HG02610 (cell line): ENCODE measurements at regions not wholly inside any gene's neighbourhood (a gene's known extent, or its start where the extent isn't known, plus 50 kb on each side); places are given as distances from the start of the nearest gene placed in this dataset.
"Not testable (repeated sequence)": the region's sequence is repeated elsewhere in the genome, so short reads cannot be mapped to it uniquely, and the experiment has no call there.

Source experiments
- ATAC-seq: cut with Tn5 transposase; IDR thresholded peaks from one replicate; pipeline ENCODE4 v1.9.1; 2021; ENCODE audit warnings: mild to moderate bottlenecking, moderate library complexity; ENCODE audit not compliant: unreplicated experiment

DNA sequence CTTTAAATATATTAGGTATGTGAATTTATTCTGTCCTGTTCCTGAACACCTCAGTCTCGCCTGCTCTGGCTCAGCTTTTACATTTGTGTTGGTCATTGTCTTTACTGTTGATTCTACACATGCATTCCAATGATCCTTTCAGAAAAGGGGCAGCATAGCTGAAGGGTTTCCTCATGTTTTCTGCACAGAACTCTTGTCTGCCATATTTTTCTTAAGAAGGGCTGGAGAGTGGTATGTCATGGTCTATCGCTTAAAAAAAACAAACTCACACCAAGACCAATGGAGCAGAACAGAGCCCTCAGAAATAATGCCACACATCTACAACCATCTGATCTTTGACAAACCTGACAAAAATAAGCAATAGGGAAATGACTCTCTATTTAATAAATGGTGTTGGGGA lies 215.8 kb upstream of the HSFY2 start:
- ATAC-seq = no peak

DNA sequence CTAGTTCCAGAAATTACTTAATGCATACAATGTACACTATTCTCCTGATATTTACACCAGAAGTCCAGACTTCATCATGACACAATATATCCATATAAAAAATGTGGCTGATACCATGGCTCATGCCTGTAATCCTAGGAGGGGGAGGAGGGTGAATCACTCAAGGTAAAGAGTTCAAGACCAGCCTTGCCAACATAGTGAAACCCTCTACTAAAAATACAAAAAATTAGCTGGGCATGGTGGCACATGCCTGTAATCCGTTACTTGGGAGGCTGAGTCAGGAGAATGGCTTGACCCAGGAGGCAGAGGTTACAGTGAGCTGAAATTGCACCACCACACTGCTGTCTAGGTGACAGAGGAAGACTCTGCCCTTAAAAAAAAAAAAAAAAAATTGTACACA lies 192.5 kb upstream of the HSFY2 start:
- ATAC-seq = no peak

DNA sequence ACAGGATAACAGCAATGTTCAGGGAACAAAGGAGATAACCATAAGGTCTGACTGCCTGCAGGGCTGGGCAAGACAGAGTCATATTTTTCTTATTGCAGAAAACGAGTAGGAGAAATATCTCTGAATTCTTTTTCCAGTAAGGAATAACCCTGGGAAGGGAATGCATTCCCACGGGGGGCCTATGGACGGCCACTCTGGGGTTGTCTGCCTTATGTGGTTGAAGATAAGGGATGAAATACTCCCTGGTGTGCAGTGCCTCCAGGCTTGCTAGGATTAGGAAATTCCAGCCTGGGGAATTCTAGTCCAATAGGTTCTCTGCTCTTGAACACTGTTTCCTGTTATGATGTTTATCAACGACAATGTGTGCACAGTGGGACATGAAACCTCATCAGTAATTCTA lies 185.3 kb upstream of the HSFY2 start:
- ATAC-seq = no peak

DNA sequence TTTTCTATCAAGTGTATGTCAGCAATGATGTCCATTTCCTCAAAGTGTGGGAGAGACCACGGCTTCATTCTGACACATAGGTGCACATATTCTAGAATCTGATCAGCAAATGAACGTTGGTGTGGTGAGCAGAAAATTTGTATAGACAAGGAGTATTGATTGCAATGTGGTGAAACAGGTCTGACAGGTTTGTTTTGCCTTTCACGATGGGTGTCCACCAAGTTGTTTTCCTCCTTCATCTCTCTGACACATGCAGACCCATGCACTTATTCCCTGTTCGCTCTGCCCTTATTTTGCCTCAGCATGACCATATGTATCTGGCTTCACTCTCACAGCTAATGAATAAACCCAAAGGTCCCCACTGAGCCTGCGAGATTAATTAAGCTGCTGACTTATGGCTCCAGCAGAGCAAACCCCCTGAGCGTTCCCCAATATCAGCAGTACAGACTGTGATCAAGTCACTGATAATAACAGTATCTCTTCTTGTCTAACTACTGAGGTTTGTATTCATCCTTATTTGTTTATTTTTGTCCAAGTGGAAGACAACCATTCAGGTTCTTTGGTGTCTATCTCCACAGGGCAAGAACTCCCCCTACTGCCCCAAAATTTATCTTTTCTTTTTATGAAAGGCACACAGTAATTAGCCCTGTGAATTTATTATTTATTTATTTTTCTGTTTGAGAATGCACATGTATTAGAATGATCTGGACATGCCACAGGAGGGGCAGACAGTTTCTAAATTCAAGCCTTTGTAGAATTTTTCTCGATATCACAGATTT lies 178.3 kb upstream of the HSFY2 start:
- no peak for ATAC-seq

DNA sequence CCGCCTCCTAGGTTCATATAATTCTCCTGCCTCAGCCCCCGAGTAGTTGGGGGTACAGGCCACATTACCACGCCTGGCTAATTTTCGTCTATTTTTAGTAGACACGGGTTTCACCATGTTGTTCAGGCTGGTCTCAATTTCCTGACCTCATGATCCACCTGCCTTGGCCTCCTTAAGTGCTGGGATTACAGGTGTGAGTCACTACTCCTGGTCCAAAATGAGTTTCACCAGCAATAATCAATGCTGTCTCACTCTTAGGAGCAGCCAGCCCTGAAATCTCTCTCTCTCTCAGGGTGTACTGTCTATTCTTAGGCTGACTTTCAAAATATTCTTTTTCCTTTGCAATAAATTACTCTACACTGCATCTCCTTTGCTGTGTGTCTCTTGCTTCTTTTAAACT lies 177.5 kb upstream of the HSFY2 start:
- ATAC-seq = peak; percentile 79

DNA sequence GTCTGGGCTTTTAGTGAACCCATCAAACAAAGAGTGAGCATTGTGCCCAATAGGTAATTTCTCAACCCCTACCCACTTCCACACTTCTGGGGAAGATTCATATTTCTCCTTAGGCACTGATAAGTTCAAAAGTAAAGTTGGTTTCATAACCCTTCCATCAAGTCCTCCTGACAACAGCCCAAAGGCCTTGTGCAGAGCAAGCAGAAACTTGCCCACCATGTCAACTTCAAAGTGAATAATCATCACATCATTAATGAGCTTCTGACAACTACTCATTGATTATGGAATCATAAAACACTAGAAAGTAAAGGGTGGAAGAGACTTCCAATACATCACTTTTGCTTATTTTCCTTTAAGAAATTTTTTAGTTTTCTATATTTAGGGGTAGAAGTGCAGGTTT lies 163.3 kb upstream of the HSFY2 start:
- no peak for ATAC-seq

- no peak for ATAC-seq
Observed at GRCh38 chrY:18919256-18919655, 145.7 kb upstream of the HSFY2 start.

- ATAC-seq = no peak
Observed at GRCh38 chrY:18912846-18913245, 139.3 kb upstream of the HSFY2 start.

GRCh38 chrY:18909846-18910245 lies 136.3 kb upstream of the HSFY2 start:
- ATAC-seq = no peak

GRCh38 chrY:18906198-18906597 lies 132.7 kb upstream of the HSFY2 start:
- not testable (repeated sequence) for ATAC-seq

GRCh38 chrY:18904296-18904695 lies 130.8 kb upstream of the HSFY2 start:
- no peak for ATAC-seq

DNA sequence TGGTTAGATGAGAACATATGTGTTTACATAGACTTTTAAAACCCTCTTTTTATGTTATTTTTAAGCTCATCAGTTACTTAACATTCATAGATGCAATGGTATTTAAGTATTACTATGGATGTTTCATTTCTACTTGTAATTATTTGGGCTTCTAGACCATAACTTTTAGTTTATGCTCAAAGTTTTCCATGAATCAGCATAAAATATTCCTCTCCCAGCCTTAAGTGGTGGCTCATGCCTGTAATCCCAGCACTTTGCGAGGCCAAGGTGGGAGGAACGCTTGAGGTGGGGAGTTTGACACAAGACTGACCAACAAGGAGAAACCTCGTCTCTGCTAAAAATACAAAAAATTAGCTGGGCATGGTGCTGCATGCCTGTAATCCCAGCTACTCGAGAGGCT lies 118.5 kb upstream of the HSFY2 start:
- no peak for ATAC-seq

DNA sequence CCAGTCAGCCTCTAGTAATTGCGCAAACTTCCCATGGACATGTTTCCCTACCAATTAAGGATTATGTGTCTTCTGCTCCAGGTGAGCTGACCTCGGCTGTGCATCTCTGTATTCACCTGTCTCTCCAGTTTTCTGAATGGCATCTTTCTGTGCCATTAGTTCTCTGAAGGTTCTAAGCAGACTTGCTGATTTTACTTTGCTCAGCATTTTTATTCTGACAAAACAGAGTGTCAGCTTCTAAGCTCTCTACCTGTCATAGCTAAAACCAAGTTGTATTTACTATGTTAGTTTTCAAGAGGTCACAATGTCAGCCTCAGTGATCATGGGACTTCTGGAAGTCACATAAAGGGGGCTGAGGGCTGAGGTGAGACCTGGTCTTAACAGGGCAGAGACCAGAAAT lies 116.0 kb upstream of the HSFY2 start:
- no peak for ATAC-seq

GRCh38 chrY:18884748-18885147 lies 111.2 kb upstream of the HSFY2 start:
- no peak for ATAC-seq

DNA sequence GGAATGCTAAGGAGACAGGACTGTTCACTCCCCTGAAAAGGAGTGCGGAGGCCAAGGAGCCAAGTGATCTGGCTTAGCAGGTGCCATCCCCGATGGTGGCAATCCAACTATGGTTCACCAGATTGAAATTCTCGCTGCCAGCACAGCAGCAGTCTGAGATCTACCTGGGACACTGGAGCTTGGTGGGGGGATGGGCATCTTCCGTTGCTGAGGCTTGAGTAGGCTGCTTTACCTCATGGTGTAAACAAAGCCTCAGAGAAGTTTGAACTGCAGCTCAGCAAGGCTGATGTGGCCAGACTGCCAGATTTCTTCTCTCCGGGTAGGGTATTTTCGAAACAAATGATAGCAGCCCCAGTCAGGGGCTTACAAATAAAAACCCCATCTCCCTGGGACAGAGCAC lies 95.6 kb upstream of the HSFY2 start:
- ATAC-seq = not testable (repeated sequence)

- ATAC-seq = not testable (repeated sequence)
Observed at GRCh38 chrY:18866887-18867551, 93.5 kb upstream of the HSFY2 start.

DNA sequence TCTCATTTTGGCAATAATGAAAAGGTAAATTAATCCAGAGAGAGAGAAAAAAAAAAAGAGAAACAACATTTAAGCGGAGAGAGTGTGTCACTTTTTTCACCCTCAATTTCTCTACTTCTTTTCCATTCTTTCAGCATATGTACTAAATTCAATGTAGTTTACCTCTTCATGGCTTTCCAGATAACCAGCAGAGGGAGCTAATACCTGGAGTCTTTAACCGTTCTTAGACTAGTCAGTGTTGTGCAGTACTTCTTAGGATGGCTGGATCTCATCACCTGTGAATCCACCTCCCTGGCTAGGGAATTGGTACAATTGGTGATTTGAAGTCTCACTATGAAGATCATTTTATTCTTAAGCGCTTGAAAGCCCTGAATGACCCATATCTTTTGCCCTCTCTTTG lies 87.3 kb upstream of the HSFY2 start:
- ATAC-seq = not testable (repeated sequence)

- ATAC-seq = not testable (repeated sequence)
Observed at GRCh38 chrY:18858484-18859191, 85.1 kb upstream of the HSFY2 start.

GRCh38 chrY:18855184-18855583 lies 81.6 kb upstream of the HSFY2 start:
- ATAC-seq = not testable (repeated sequence)

GRCh38 chrY:18853323-18853722 lies 79.8 kb upstream of the HSFY2 start:
- not testable (repeated sequence) for ATAC-seq

GRCh38 chrY:18836643-18837042 lies 63.1 kb upstream of the HSFY2 start:
- ATAC-seq = not testable (repeated sequence)
